Caki2 (cell line): ENCODE measurements at regions not wholly inside any gene's neighbourhood (a gene's known extent, or its start where the extent isn't known, plus 50 kb on each side); places are given as distances from the start of the nearest gene placed in this dataset.

Experiments used
- DNase-seq: peaks from one replicate; pipeline ENCODE4 v3.0.0-alpha.2; 2015; ENCODE audit warnings: low read depth
- in situ Hi-C: cut with HindIII; loops from 2 replicates; pipeline ENCODE4 v1.10.0; 2016; ENCODE audit warnings: low sequenced_read_pairs, low pct_unique_long_range_greater_than_20kb, mixed read lengths

GRCh38 chr2:12222554-12222953, 476.1 kb downstream of the LPIN1 start:
- in situ Hi-C loops, result no loop called here
- no peak for DNase-seq

GRCh38 chr2:12223732-12224131, 477.3 kb downstream of the LPIN1 start:
- in situ Hi-C loops, result no loop called here
- no peak for DNase-seq

- no peak for DNase-seq
- in situ Hi-C loops, result no loop called here
Observed at GRCh38 chr2:12226653-12227052, 480.2 kb downstream of the LPIN1 start.

GRCh38 chr2:12227941-12228608, 481.6 kb downstream of the LPIN1 start:
- no peak for DNase-seq
- in situ Hi-C loops, result no loop called here

- in situ Hi-C loops, result no loop called here
- DNase-seq, result no peak
Observed at GRCh38 chr2:12231288-12231687, 484.9 kb downstream of the LPIN1 start.

GRCh38 chr2:12232876-12233275, 483.9 kb upstream of the TRIB2 start:
- DNase-seq, result no peak
- in situ Hi-C loops, result no loop called here

- no peak for DNase-seq
- in situ Hi-C loops, result no loop called here
Observed at GRCh38 chr2:12236136-12236844, 480.4 kb upstream of the TRIB2 start.

GRCh38 chr2:12240206-12240605, 476.5 kb upstream of the TRIB2 start:
- DNase-seq, result no peak
- in situ Hi-C loops, result no loop called here

GRCh38 chr2:12243381-12243780, 473.4 kb upstream of the TRIB2 start:
- DNase-seq, result no peak
- in situ Hi-C loops, result no loop called here

- in situ Hi-C loops, result no loop called here
- DNase-seq, result no peak
Observed at GRCh38 chr2:12244070-12244469, 472.7 kb upstream of the TRIB2 start.

GRCh38 chr2:12251121-12251520, 465.6 kb upstream of the TRIB2 start:
- in situ Hi-C loops, result no loop called here
- no peak for DNase-seq

GRCh38 chr2:12251749-12252148, 465.0 kb upstream of the TRIB2 start:
- DNase-seq, result no peak
- in situ Hi-C loops, result no loop called here

- in situ Hi-C loops, result no loop called here
- DNase-seq, result no peak
Observed at GRCh38 chr2:12253167-12253778, 463.5 kb upstream of the TRIB2 start.

- in situ Hi-C loops, result no loop called here
- no peak for DNase-seq
Observed at GRCh38 chr2:12254280-12254860, 462.4 kb upstream of the TRIB2 start.

GRCh38 chr2:12256206-12256605, 460.5 kb upstream of the TRIB2 start:
- DNase-seq, result no peak
- in situ Hi-C loops, result no loop called here

GRCh38 chr2:12257476-12257875, 459.3 kb upstream of the TRIB2 start:
- in situ Hi-C loops, result no loop called here
- no peak for DNase-seq

GRCh38 chr2:12259493-12259892, 457.2 kb upstream of the TRIB2 start:
- no peak for DNase-seq
- in situ Hi-C loops, result no loop called here

- in situ Hi-C loops, result no loop called here
- DNase-seq, result no peak
Observed at GRCh38 chr2:12261986-12262680, 454.6 kb upstream of the TRIB2 start.
